Adrenal gland (tissue), 5 donors: ENCODE measurements at regions not wholly inside any gene's neighbourhood (a gene's known extent, or its start where the extent isn't known, plus 50 kb on each side); places are given as distances from the start of the nearest gene placed in this dataset.

Source experiments
- CTCF ChIP-seq, 6 experiments: fragments of 450-650 bp in 4 of 6; fragments of 200-600 bp in 2 of 6; sonication (generic) in 1 of 6; IDR thresholded peaks; 1 replicate in 5 of 6; 2 replicates in 1 of 6; pipeline versions ENCODE4 v1.5.1 to v1.8.0; 2016 to 2021; ENCODE audit warnings: antibody characterized with exemption in 6 of 6, mild to moderate bottlenecking in 2 of 6, moderate library complexity in 1 of 6
- POLR2A ChIP-seq, 2 donors: fragments of 450-650 bp; IDR thresholded peaks; one replicate each; pipeline ENCODE4 v1.6.1; 2017; ENCODE audit warnings: antibody characterized with exemption in 2 of 2, mild to moderate bottlenecking in 2 of 2, moderate library complexity in 1 of 2
- donor health status: DM: no; HTN: no; CAD: no.

- TF ChIP-seq CTCF (IDR thresholded peaks at IDR 0.05), result no peak
- TF ChIP-seq POLR2A (IDR thresholded peaks at IDR 0.05), result no peak
These were observed 286.8 kb upstream of the CNTN6 start for GRCh38 chr3:806006-806405.
